HCT116 (cell line): ENCODE measurements at regions not wholly inside any gene's neighbourhood (a gene's known extent, or its start where the extent isn't known, plus 50 kb on each side); places are given as distances from the start of the nearest gene placed in this dataset.

ENCODE experiments used
- EZH2phosphoT487 ChIP-seq: fragments of 200-600 bp; IDR thresholded peaks from 2 replicates; pipeline ENCODE4 v1.6.1; 2018; ENCODE audit warnings: antibody characterized with exemption, borderline replicate concordance
- MAX ChIP-seq: IDR thresholded peaks from 2 replicates; pipeline ENCODE4 v1.6.1; 2012
- POLR2A ChIP-seq: IDR thresholded peaks from 2 replicates; pipeline ENCODE4 v1.7.0; 2011; ENCODE audit warnings: borderline replicate concordance; ENCODE audit not compliant: insufficient read depth, insufficient read length; ENCODE audit errors: extremely low read depth
- RAD21 ChIP-seq: IDR thresholded peaks from 2 replicates; pipeline ENCODE4 v1.6.1; 2012; ENCODE audit warnings: low read depth, mild to moderate bottlenecking
- SRF ChIP-seq: IDR thresholded peaks from 2 replicates; pipeline ENCODE4 v1.6.1; 2012; ENCODE audit warnings: low read depth
- ZFX ChIP-seq: fragments of 450-650 bp; IDR thresholded peaks from 2 replicates; pipeline ENCODE4 v1.6.1; 2017
- TF ChIP-seq, protein P1 (sequence below), 3 experiments: fragments of 200-600 bp in 1 of 3; sonication (generic) in 1 of 3; IDR thresholded peaks in 2 of 3; conservative IDR thresholded peaks in 1 of 3; 2 replicates each; pipeline ENCODE4 v1.5.1; 2012 to 2017; ENCODE audit warnings: low read depth in 2 of 3, low read length in 2 of 3, antibody characterized with exemption in 1 of 3, borderline replicate concordance in 1 of 3, control low read depth in 1 of 3, mild to moderate bottlenecking in 1 of 3, mixed read lengths in 1 of 3, mixed run types in 1 of 3, moderate library complexity in 1 of 3; ENCODE audit not compliant: insufficient read depth in 1 of 3
- TF ChIP-seq, protein P2 (sequence below): IDR thresholded peaks from 2 replicates; pipeline ENCODE4 v1.6.1; 2012

- TF ChIP-seq, protein P1, sequence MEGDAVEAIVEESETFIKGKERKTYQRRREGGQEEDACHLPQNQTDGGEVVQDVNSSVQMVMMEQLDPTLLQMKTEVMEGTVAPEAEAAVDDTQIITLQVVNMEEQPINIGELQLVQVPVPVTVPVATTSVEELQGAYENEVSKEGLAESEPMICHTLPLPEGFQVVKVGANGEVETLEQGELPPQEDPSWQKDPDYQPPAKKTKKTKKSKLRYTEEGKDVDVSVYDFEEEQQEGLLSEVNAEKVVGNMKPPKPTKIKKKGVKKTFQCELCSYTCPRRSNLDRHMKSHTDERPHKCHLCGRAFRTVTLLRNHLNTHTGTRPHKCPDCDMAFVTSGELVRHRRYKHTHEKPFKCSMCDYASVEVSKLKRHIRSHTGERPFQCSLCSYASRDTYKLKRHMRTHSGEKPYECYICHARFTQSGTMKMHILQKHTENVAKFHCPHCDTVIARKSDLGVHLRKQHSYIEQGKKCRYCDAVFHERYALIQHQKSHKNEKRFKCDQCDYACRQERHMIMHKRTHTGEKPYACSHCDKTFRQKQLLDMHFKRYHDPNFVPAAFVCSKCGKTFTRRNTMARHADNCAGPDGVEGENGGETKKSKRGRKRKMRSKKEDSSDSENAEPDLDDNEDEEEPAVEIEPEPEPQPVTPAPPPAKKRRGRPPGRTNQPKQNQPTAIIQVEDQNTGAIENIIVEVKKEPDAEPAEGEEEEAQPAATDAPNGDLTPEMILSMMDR (IDR thresholded peaks at IDR 0.05 in 2 of 3, conservative IDR thresholded peaks at IDR 0.05 in 1 of 3; ENCODE audit: borderline replicate concordance in 1 of 3, insufficient read depth in 1 of 3, low read depth in 2 of 3, low read length in 2 of 3): no peak
- TF ChIP-seq MAX (no peak), SRF (no peak), ZFX (no peak), POLR2A (no peak), RAD21 (no peak), EZH2phosphoT487 (no peak)
- TF ChIP-seq, protein P2, sequence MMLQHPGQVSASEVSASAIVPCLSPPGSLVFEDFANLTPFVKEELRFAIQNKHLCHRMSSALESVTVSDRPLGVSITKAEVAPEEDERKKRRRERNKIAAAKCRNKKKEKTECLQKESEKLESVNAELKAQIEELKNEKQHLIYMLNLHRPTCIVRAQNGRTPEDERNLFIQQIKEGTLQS: no peak
These were observed 490.9 kb downstream of the NFIB start for GRCh38 chr9:13823026-13823425.
